Lower lobe of right lung (tissue), 2 donors: ENCODE measurements at regions not wholly inside any gene's neighbourhood (a gene's known extent, or its start where the extent isn't known, plus 50 kb on each side); places are given as distances from the start of the nearest gene placed in this dataset.
"Not testable (repeated sequence)": the region's sequence is repeated elsewhere in the genome, so short reads cannot be mapped to it uniquely, and the experiment has no call there.

Source experiments
- ATAC-seq, 2 donors: fragments of 200-7000 bp; cut with Tn5 transposase; one replicate each; pipeline ENCODE4 v1.9.1; 2020 to 2022; ENCODE audit warnings: mild to moderate bottlenecking in 2 of 2, moderate library complexity in 2 of 2
- DNase-seq: peaks from one replicate; pipeline ENCODE4 v3.0.0-alpha.2; 2020
- H3K27ac ChIP-seq: fragments of 200-600 bp; one replicate; pipeline ENCODE4 v1.8.0; 2022
- H3K27me3 ChIP-seq: fragments of 200-600 bp; one replicate; pipeline ENCODE4 v1.8.0; 2022; ENCODE audit warnings: low read depth
- H3K36me3 ChIP-seq: fragments of 200-600 bp; one replicate; pipeline ENCODE4 v1.8.0; 2022; ENCODE audit warnings: mild to moderate bottlenecking
- H3K4me1 ChIP-seq: fragments of 200-600 bp; one replicate; pipeline ENCODE4 v1.8.0; 2022
- H3K4me3 ChIP-seq: fragments of 200-600 bp; one replicate; pipeline ENCODE4 v1.8.0; 2022; ENCODE audit warnings: mild to moderate bottlenecking
- H3K9me3 ChIP-seq: fragments of 200-600 bp; one replicate; pipeline ENCODE4 v1.8.0; 2022
- CTCF ChIP-seq: fragments of 200-600 bp; IDR thresholded peaks from one replicate; pipeline ENCODE4 v1.8.0; 2022; ENCODE audit warnings: antibody characterized with exemption, mild to moderate bottlenecking
- intact Hi-C: fragments of 100-400 bp; cut with DNase I; formaldehyde crosslinking; loops from one replicate; pipeline ENCODE4 v1.11.0; 2022
- donor health status: DM: no; HTN: yes; CAD: no; lungs with severe emphysema.

GRCh38 chr3:11914041-11914440, 67.4 kb upstream of the TAMM41 start:
- no peak for TF ChIP-seq CTCF
- no peak for DNase-seq
- intact Hi-C loops, result no loop called here
- Histone ChIP-seq H3K27me3 (no peaks in the 10 kb centered on the region), H3K9me3 (no peaks in the 10 kb centered on the region), H3K27ac (no peak overlapping the region), H3K4me3 (no peak overlapping the region), H3K36me3 (no peaks in the 10 kb centered on the region), H3K4me1 (no peaks in the 10 kb centered on the region)
- no peak for ATAC-seq

- no peak for TF ChIP-seq CTCF
- Histone ChIP-seq H3K4me1 (no peaks in the 10 kb centered on the region), H3K27ac (no peak overlapping the region), H3K36me3 (no peaks in the 10 kb centered on the region), H3K4me3 (no peak overlapping the region), H3K9me3 (no peaks in the 10 kb centered on the region), H3K27me3 (no peaks in the 10 kb centered on the region)
- DNase-seq (no peak), ATAC-seq (no peak)
- intact Hi-C loops, result no loop called here
These were observed 68.0 kb upstream of the TAMM41 start for GRCh38 chr3:11914651-11915050.

- TF ChIP-seq CTCF, result no peak
- H3K27ac ChIP-seq, result no peak overlapping the region
- ATAC-seq (no peak), DNase-seq (no peak)
- no peaks in the 10 kb centered on the region for H3K36me3 ChIP-seq
- H3K9me3 ChIP-seq, result no peaks in the 10 kb centered on the region
- no peak overlapping the region for H3K4me3 ChIP-seq
- intact Hi-C loops, result no loop called here
- H3K4me1 ChIP-seq, result no peaks in the 10 kb centered on the region
- no peaks in the 10 kb centered on the region for H3K27me3 ChIP-seq
These were observed 69.1 kb upstream of the TAMM41 start for GRCh38 chr3:11915621-11916424.

DNA sequence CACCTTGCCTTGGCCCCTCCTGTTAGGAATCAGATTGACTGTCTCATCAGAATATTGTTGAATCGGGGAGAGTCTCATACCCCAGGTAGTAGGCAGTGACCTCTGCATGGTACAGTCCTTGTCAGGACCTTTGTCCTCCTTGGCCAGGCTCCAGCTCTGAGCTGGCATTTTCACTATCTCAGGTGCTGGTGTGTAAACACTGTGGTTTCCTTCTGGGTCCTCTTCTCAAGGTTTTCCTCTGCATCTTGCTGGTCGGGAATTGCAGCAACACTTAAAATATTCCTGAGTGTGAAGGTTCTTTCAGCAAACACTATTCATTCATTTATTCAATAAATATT, 69.7 kb upstream of the TAMM41 start:
- intact Hi-C loops, H3K4me3 ChIP-seq, H3K9me3 ChIP-seq, H3K27me3 ChIP-seq, H3K36me3 ChIP-seq, DNase-seq, H3K27ac ChIP-seq, H3K4me1 ChIP-seq: not testable (repeated sequence)
- ATAC-seq, result peak in 1 of 2 donors; percentile 32

GRCh38 chr3:11917051-11917450, 70.4 kb upstream of the TAMM41 start:
- Histone ChIP-seq H3K36me3 (no peaks in the 10 kb centered on the region), H3K4me3 (no peak overlapping the region), H3K27me3 (no peaks in the 10 kb centered on the region), H3K27ac (no peak overlapping the region), H3K4me1 (no peaks in the 10 kb centered on the region), H3K9me3 (no peaks in the 10 kb centered on the region)
- no peak for TF ChIP-seq CTCF
- intact Hi-C loops, result no loop called here
- no peak for ATAC-seq
- no peak for DNase-seq

- TF ChIP-seq CTCF, result no peak
- Histone ChIP-seq H3K27ac (no peak overlapping the region), H3K4me1 (no peaks in the 10 kb centered on the region), H3K36me3 (no peaks in the 10 kb centered on the region), H3K9me3 (no peaks in the 10 kb centered on the region), H3K4me3 (no peak overlapping the region), H3K27me3 (no peaks in the 10 kb centered on the region)
- DNase-seq (no peak), ATAC-seq (no peak)
- intact Hi-C loops, result no loop called here
These were observed 72.7 kb upstream of the TAMM41 start for GRCh38 chr3:11919390-11919789.
